ENCODE measurements at regions not wholly inside any gene's neighbourhood (a gene's known extent, or its start where the extent isn't known, plus 50 kb on each side); places are given as distances from the start of the nearest gene placed in this dataset.

DNA sequence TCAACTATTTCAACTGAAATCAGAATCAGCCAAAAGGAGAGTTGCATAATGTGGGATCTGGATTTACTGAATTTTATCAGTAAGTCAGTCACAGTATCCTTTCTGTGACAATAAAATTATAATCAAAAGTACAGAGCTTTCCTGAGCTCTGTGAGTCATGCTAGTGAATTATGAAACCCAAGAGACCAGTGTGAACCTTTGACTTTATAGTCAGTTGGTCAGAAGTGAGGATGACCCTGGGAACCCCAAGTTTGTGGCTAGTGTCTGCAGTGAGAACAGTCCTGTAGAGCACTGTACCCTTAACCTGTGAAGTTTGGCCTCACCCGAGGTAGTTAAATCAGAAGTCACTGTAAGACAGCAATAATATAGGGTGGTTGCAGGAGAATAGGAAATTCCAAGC, 381.7 kb downstream of the CDH19 start:
- TF ChIP-seq, protein P1, sequence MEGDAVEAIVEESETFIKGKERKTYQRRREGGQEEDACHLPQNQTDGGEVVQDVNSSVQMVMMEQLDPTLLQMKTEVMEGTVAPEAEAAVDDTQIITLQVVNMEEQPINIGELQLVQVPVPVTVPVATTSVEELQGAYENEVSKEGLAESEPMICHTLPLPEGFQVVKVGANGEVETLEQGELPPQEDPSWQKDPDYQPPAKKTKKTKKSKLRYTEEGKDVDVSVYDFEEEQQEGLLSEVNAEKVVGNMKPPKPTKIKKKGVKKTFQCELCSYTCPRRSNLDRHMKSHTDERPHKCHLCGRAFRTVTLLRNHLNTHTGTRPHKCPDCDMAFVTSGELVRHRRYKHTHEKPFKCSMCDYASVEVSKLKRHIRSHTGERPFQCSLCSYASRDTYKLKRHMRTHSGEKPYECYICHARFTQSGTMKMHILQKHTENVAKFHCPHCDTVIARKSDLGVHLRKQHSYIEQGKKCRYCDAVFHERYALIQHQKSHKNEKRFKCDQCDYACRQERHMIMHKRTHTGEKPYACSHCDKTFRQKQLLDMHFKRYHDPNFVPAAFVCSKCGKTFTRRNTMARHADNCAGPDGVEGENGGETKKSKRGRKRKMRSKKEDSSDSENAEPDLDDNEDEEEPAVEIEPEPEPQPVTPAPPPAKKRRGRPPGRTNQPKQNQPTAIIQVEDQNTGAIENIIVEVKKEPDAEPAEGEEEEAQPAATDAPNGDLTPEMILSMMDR (IDR thresholded peaks at IDR 0.05; ENCODE audit: unreplicated experiment): no peak
- DNase-seq (ENCODE audit: unreplicated experiment): peak; percentile 11
- Mint-ChIP-seq H3K27me3 (ENCODE audit: insufficient read depth, unreplicated experiment) (no peaks in the 10 kb centered on the region), H3K9me3 (ENCODE audit: unreplicated experiment) (peaks cover 7% of the 10 kb centered on the region), H3K4me1 (ENCODE audit: insufficient read depth, unreplicated experiment) (no peaks in the 10 kb centered on the region), H3K4me3 (ENCODE audit: unreplicated experiment) (no peak overlapping the region), H3K36me3 (ENCODE audit: insufficient read depth, unreplicated experiment) (no peaks in the 10 kb centered on the region), H3K27ac (ENCODE audit: low read depth, unreplicated experiment) (no peak overlapping the region)
- intact Hi-C loops (cut with micrococcal nuclease): no loop called here
- CTCF ChIA-PET: no interaction called here
- POLR2A ChIA-PET: interaction anchor here (0.9 to 1.6 kb wide), 2 partner anchors 10 to 12 kb away, joined by 3 read pairs; no protein-coding TSS in a partner anchor
- no TSS peak for BruUV-seq (replicated peaks)

DNA sequence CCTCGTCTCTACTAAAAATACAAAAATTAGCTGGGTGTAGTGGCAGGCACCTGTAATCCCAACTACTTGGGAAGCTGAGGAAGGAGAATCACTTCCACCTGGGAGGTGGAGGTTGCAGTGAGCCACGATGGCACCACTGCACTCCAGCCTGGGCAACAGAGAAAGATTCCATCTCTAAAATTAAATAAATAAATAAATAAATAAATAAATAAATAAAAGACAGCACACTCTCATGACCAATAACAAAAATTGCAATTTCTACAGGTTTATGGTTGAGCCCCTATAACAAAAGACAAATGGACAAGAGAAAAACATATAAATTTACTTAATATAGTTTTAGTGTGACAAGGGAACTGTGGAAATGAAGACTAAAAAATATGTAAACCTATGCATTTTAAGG, 384.1 kb downstream of the CDH19 start:
- ChIA-PET CTCF (no interaction called here), POLR2A (no interaction called here)
- Mint-ChIP-seq H3K4me3 (ENCODE audit: unreplicated experiment) (no peak overlapping the region), H3K36me3 (ENCODE audit: insufficient read depth, unreplicated experiment) (no peaks in the 10 kb centered on the region), H3K27ac (ENCODE audit: low read depth, unreplicated experiment) (no peak overlapping the region), H3K27me3 (ENCODE audit: insufficient read depth, unreplicated experiment) (no peaks in the 10 kb centered on the region), H3K4me1 (ENCODE audit: insufficient read depth, unreplicated experiment) (no peaks in the 10 kb centered on the region), H3K9me3 (ENCODE audit: unreplicated experiment) (peaks cover 7% of the 10 kb centered on the region)
- intact Hi-C loops (cut with micrococcal nuclease): no loop called here
- no TSS peak for BruUV-seq (replicated peaks)
- DNase-seq (ENCODE audit: unreplicated experiment): no peak
- TF ChIP-seq, protein P1 (IDR thresholded peaks at IDR 0.05; ENCODE audit: unreplicated experiment): no peak

DNA sequence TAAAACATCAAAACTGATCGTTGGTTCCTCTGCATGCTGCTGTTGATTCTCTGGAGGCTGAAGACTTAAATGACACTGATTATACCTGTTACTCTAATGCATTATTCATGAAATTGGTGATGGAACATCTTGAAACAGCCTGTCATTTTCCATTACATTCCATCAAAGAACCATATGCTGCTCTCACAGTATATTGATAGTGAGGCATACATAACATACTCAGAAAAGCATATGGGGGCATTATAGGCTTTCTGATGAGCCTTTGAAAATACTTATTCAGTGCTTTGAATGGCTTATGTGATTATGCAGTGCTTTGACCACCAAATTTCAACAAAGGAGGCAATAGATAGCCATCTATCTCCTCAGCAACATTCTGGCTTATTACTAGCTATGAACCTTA, 392.1 kb downstream of the CDH19 start:
- Mint-ChIP-seq H3K9me3 (ENCODE audit: unreplicated experiment) (no peaks in the 10 kb centered on the region), H3K4me3 (ENCODE audit: unreplicated experiment) (no peak overlapping the region), H3K36me3 (ENCODE audit: insufficient read depth, unreplicated experiment) (no peaks in the 10 kb centered on the region), H3K27me3 (ENCODE audit: insufficient read depth, unreplicated experiment) (no peaks in the 10 kb centered on the region), H3K4me1 (ENCODE audit: insufficient read depth, unreplicated experiment) (no peaks in the 10 kb centered on the region), H3K27ac (ENCODE audit: low read depth, unreplicated experiment) (no peak overlapping the region)
- ChIA-PET CTCF (no interaction called here), POLR2A (interaction anchor here (1.2 kb wide), 1 partner anchor 10 kb away, joined by 3 read pairs; no protein-coding TSS in a partner anchor)
- TF ChIP-seq, protein P1 (IDR thresholded peaks at IDR 0.05; ENCODE audit: unreplicated experiment): no peak
- no TSS peak for BruUV-seq (replicated peaks)
- no peak for DNase-seq (ENCODE audit: unreplicated experiment)
- intact Hi-C loops (cut with micrococcal nuclease): no loop called here

DNA sequence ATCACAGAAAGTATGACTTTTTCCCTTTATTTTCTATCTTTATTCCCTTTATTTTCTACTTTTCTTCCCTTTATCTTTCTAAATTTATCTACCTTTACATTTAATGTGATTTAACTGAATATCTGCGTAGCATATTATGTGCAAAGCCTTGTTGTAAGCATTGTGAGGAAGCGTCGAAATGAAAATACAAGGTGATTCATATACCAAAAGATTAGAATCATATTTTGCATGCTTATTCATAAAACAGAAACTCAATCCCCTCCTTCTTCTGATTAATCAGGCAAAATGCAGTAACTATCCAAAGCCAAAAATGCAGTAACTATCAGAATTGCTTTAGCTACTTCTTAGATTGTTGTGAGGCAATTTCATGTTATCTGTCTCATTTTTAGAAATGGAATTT, 393.0 kb downstream of the CDH19 start:
- Mint-ChIP-seq H3K9me3 (ENCODE audit: unreplicated experiment) (no peaks in the 10 kb centered on the region), H3K4me1 (ENCODE audit: insufficient read depth, unreplicated experiment) (no peaks in the 10 kb centered on the region), H3K27ac (ENCODE audit: low read depth, unreplicated experiment) (no peak overlapping the region), H3K4me3 (ENCODE audit: unreplicated experiment) (no peak overlapping the region), H3K27me3 (ENCODE audit: insufficient read depth, unreplicated experiment) (no peaks in the 10 kb centered on the region), H3K36me3 (ENCODE audit: insufficient read depth, unreplicated experiment) (no peaks in the 10 kb centered on the region)
- BruUV-seq (replicated peaks): no TSS peak
- ChIA-PET POLR2A (interaction anchor here (1.3 kb wide), 1 partner anchor 10 kb away, joined by 3 read pairs; no protein-coding TSS in a partner anchor), CTCF (no interaction called here)
- TF ChIP-seq, protein P1 (IDR thresholded peaks at IDR 0.05; ENCODE audit: unreplicated experiment): no peak
- intact Hi-C loops (cut with micrococcal nuclease): no loop called here
- DNase-seq (ENCODE audit: unreplicated experiment): no peak
